B cell (primary cell): ENCODE measurements at regions not wholly inside any gene's neighbourhood (a gene's known extent, or its start where the extent isn't known, plus 50 kb on each side); places are given as distances from the start of the nearest gene placed in this dataset.
"Not testable (repeated sequence)": the region's sequence is repeated elsewhere in the genome, so short reads cannot be mapped to it uniquely, and the experiment has no call there.

Source experiments
- ATAC-seq: fragments of 200-7000 bp; cut with Tn5 transposase; one replicate; pipeline ENCODE4 v1.10.0; 2021; ENCODE audit warnings: low read depth, mild to moderate bottlenecking, moderate number of reproducible peaks, moderate library complexity
- CTCF ChIA-PET: fragments of 350-600 bp; sonication (Branson Sonifier 250); formaldehyde crosslinking; loops from one replicate; lab custom pipeline; 2021; ENCODE audit warnings: antibody characterized with exemption, inconsistent platforms; lab: Charles Lee
- POLR2A ChIA-PET: fragments of 350-600 bp; sonication (Branson Sonifier 250); formaldehyde crosslinking; loops from one replicate; lab custom pipeline; 2021; ENCODE audit warnings: antibody characterized with exemption; lab: Charles Lee
- DNase-seq: peaks from one replicate; pipeline ENCODE4 v3.0.0; 2013
- H2AFZ ChIP-seq: 2 replicates; pipeline ENCODE4 v1.6.1; 2012; ENCODE audit warnings: mild to moderate bottlenecking, low read depth, low read length; ENCODE audit not compliant: insufficient read depth, poor library complexity, severe bottlenecking
- H3K27ac ChIP-seq, 2 donors: 1 replicate in 1 of 2; 2 replicates in 1 of 2; pipeline ENCODE4 v1.5.1; 2012 to 2013; ENCODE audit warnings: low read length in 2 of 2, mild to moderate bottlenecking in 2 of 2, moderate library complexity in 1 of 2
- H3K27me3 ChIP-seq, 4 experiments: fragments of 200-600 bp in 1 of 4; sonication (generic) in 1 of 4; replicated peaks in 1 of 4; 1 replicate in 2 of 4; 2 replicates in 2 of 4; pipeline versions ENCODE4 v1.6.1 to v1.7.0; 2013 to 2016; ENCODE audit warnings: low read length in 3 of 4, mild to moderate bottlenecking in 2 of 4, mixed read lengths in 1 of 4, moderate library complexity in 1 of 4; ENCODE audit not compliant: insufficient read depth in 4 of 4, control insufficient read depth in 3 of 4; ENCODE audit errors: control extremely low read depth in 1 of 4
- H3K36me3 ChIP-seq, 2 experiments: replicated peaks in 1 of 2; 1 replicate in 1 of 2; 2 replicates in 1 of 2; pipeline versions ENCODE4 v1.6.1 to v1.7.1; 2013; ENCODE audit warnings: low read length in 1 of 2; ENCODE audit not compliant: insufficient read depth in 2 of 2, control insufficient read depth in 1 of 2; ENCODE audit errors: control extremely low read depth in 1 of 2, extremely low read depth in 1 of 2
- H3K4me1 ChIP-seq, 2 donors: fragments of 200-600 bp in 1 of 2; sonication (generic) in 1 of 2; 1 replicate in 1 of 2; 2 replicates in 1 of 2; pipeline versions ENCODE4 v1.5.1 to v1.6.1; 2013 to 2017; ENCODE audit warnings: low read length in 2 of 2; ENCODE audit not compliant: control insufficient read depth in 2 of 2, insufficient read depth in 2 of 2
- H3K4me2 ChIP-seq: replicated peaks from 2 replicates; pipeline ENCODE3; 2012; ENCODE audit warnings: mild to moderate bottlenecking, low read depth, low read length; ENCODE audit not compliant: poor library complexity, severe bottlenecking
- H3K4me3 ChIP-seq, 5 experiments: fragments of 200-600 bp in 1 of 5; sonication (generic) in 1 of 5; 1 replicate in 3 of 5; 2 replicates in 2 of 5; pipeline versions ENCODE4 v1.5.1 to v1.7.0; 2011 to 2016; ENCODE audit warnings: low read length in 4 of 5, mild to moderate bottlenecking in 4 of 5, low read depth in 2 of 5, control low read depth in 1 of 5, moderate library complexity in 1 of 5; ENCODE audit not compliant: insufficient read depth in 1 of 5; ENCODE audit errors: control extremely low read depth in 1 of 5, extremely low read depth in 1 of 5
- H3K79me2 ChIP-seq: fragments of 200-600 bp; sonication (generic); one replicate; pipeline ENCODE4 v1.6.0; 2016; ENCODE audit warnings: low read length; ENCODE audit not compliant: control insufficient read depth, insufficient read depth
- H3K9ac ChIP-seq: fragments of 200-600 bp; sonication (generic); 2 replicates; pipeline ENCODE4 v1.6.1; 2017; ENCODE audit warnings: mild to moderate bottlenecking, low read length, moderate library complexity
- H3K9me3 ChIP-seq, 3 donors: one replicate each; pipeline versions ENCODE4 v1.6.1 to v1.7.1; 2013; ENCODE audit warnings: low read length in 2 of 3; ENCODE audit not compliant: control insufficient read depth in 2 of 3, insufficient read depth in 1 of 3; ENCODE audit errors: control extremely low read depth in 1 of 3
- H4K20me1 ChIP-seq: 2 replicates; pipeline ENCODE4 v1.6.0; 2012; ENCODE audit warnings: mild to moderate bottlenecking, low read length; ENCODE audit not compliant: insufficient read depth, control insufficient read depth, poor library complexity, severe bottlenecking
- H3K27ac Mint-ChIP-seq: one replicate; pipeline ENCODE4 v1.8.0; 2021; ENCODE audit warnings: mixed read lengths
- H3K27me3 Mint-ChIP-seq: one replicate; pipeline ENCODE4 v1.8.0; 2021; ENCODE audit warnings: mixed read lengths
- H3K4me1 Mint-ChIP-seq: one replicate; pipeline ENCODE4 v1.8.0; 2021; ENCODE audit warnings: mixed read lengths
- H3K4me3 Mint-ChIP-seq: one replicate; pipeline ENCODE4 v1.8.0; 2021; ENCODE audit warnings: mixed read lengths
- H3K9me3 Mint-ChIP-seq: one replicate; pipeline ENCODE4 v1.8.0; 2022; ENCODE audit warnings: mixed read lengths; ENCODE audit not compliant: insufficient read depth
- EZH2 ChIP-seq: IDR thresholded peaks from 2 replicates; pipeline ENCODE4 v1.6.1; 2012; ENCODE audit warnings: borderline replicate concordance, low read depth, mild to moderate bottlenecking, moderate library complexity, low read length; ENCODE audit not compliant: insufficient read depth, poor library complexity, severe bottlenecking
- WGBS: methylation state at CpG from one replicate; pipeline ENCODE4 v1.1.5; 2013; ENCODE audit warnings: missing lambda C conversion rate; ENCODE audit not compliant: insufficient coverage; 5-methylcytosine and 5-hydroxymethylcytosine counted together
- intact Hi-C: fragments of 100-400 bp; cut with micrococcal nuclease; formaldehyde crosslinking; loops from one replicate; pipeline ENCODE4 v1.10.0; 2022
- TF ChIP-seq, protein P1 (sequence below): fragments of 200-600 bp; IDR thresholded peaks from one replicate; pipeline ENCODE4 v1.8.0; 2022; ENCODE audit warnings: antibody characterized with exemption, mild to moderate bottlenecking

DNA sequence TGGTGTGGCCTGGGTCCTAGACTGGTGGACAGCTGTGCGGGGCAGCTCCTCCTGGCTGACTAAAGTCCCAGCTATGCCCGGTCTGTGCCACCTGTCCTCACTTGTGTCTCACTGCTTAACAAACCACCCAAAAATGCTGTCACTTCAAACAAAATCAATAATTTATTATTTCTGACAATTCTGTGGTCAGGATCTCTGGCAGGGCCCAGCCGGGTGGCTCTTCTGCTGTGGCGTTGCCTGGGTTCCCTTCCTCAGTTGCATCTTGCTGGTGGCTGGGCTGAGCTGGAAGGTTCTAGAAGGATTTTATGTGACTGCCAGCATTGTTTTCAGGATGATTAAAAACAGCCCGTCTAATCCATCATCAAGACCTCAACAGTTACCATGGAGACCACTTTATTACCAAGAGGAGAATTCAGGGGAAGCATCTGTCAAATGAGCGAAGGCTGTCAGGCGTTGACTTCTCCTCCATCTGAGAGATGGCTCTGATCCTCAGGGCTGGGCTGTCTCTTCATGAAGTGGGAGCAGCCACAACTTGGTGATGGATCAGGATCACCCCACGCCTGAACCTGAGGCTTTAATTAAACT, 280.6 kb upstream of the SFSWAP start:
- Histone ChIP-seq H3K27ac (no peak overlapping the region), H3K4me3 (no peak overlapping the region), H3K4me1 (peaks cover 2 to 3% of the 10 kb centered on the region in 2 donors), H4K20me1 (no peaks in the 10 kb centered on the region), H3K9ac (no peak overlapping the region), H3K9me3 (peaks cover 0 to 16% (median 1%) of the 10 kb centered on the region in 3 donors), H3K79me2 (no peaks in the 10 kb centered on the region), H3K4me2 (no peak overlapping the region), H3K27me3 (peaks cover 0 to 17% (median 2%) of the 10 kb centered on the region in 4 experiments), H3K36me3 (no peaks in the 10 kb centered on the region), H2AFZ (no peak overlapping the region)
- WGBS = 100% methylated on average over 2 of the region's 8 CpGs
- TF ChIP-seq, protein P1, sequence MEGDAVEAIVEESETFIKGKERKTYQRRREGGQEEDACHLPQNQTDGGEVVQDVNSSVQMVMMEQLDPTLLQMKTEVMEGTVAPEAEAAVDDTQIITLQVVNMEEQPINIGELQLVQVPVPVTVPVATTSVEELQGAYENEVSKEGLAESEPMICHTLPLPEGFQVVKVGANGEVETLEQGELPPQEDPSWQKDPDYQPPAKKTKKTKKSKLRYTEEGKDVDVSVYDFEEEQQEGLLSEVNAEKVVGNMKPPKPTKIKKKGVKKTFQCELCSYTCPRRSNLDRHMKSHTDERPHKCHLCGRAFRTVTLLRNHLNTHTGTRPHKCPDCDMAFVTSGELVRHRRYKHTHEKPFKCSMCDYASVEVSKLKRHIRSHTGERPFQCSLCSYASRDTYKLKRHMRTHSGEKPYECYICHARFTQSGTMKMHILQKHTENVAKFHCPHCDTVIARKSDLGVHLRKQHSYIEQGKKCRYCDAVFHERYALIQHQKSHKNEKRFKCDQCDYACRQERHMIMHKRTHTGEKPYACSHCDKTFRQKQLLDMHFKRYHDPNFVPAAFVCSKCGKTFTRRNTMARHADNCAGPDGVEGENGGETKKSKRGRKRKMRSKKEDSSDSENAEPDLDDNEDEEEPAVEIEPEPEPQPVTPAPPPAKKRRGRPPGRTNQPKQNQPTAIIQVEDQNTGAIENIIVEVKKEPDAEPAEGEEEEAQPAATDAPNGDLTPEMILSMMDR = no peak
- no peak for TF ChIP-seq EZH2
- intact Hi-C loops = no loop called here
- ChIA-PET POLR2A (no interaction called here), CTCF (no interaction called here)
- Mint-ChIP-seq H3K9me3 (no peaks in the 10 kb centered on the region), H3K27ac (no peak overlapping the region), H3K27me3 (peaks cover 28% of the 10 kb centered on the region), H3K4me1 (peaks cover 4% of the 10 kb centered on the region), H3K4me3 (no peak overlapping the region)
- ATAC-seq (no peak), DNase-seq (no peak)

DNA sequence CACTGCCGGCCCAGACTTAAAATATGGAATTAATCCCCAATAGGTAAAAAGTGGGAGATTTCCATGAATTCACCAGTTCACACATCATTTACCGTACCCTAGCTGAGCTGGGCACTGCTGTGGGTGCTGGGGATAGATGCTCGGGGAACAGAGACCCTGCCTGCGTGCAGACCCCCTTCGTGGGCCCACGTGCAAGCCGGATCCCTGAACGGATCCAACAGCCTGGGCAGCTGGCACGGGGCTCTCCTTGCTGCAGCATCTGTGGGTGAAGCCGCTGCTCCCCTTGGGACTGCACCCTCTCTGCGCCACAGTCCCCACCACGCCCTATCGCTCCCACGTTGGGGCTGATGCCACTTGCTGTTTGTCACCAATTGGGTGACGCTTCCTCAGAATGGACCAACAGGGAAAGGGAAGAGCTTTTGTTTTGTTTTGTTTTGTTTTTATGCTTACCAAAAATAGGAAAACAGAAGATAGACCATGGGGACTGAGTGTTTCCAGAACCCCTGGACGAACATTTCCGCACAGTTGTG, 279.7 kb upstream of the SFSWAP start:
- H3K4me3 ChIP-seq, H3K79me2 ChIP-seq, POLR2A ChIA-PET, H3K9ac ChIP-seq, H3K36me3 ChIP-seq, H3K4me1 ChIP-seq, H3K4me1 Mint-ChIP-seq, H3K27ac Mint-ChIP-seq, DNase-seq, H2AFZ ChIP-seq, H3K27ac ChIP-seq, H3K9me3 Mint-ChIP-seq, intact Hi-C loops, ATAC-seq, H4K20me1 ChIP-seq, CTCF ChIA-PET, H3K4me3 Mint-ChIP-seq, H3K4me2 ChIP-seq: not testable (repeated sequence)
- 95% methylated on average over 13 of the region's 17 CpGs for WGBS
- peaks cover 0 to 16% (median 0%) of the 10 kb centered on the region in 3 donors for H3K9me3 ChIP-seq
- peaks cover 0 to 17% (median 2%) of the 10 kb centered on the region in 4 experiments for H3K27me3 ChIP-seq
- peaks cover 30% of the 10 kb centered on the region for H3K27me3 Mint-ChIP-seq
